H1 (cell line): ENCODE measurements at regions not wholly inside any gene's neighbourhood (a gene's known extent, or its start where the extent isn't known, plus 50 kb on each side); places are given as distances from the start of the nearest gene placed in this dataset.

Experiments
- EZH2 ChIP-seq: fragments of 200-600 bp; sonication (generic); IDR thresholded peaks from 2 replicates; pipeline ENCODE4 v1.7.1; 2012; ENCODE audit warnings: low read depth, mild to moderate bottlenecking, moderate library complexity, low read length, inconsistent platforms; ENCODE audit not compliant: severe bottlenecking
- KDM1A ChIP-seq: fragments of 200-600, 300-600 bp; sonication (generic); IDR thresholded peaks from 2 replicates; pipeline ENCODE4 v1.7.1; 2016; ENCODE audit warnings: mild to moderate bottlenecking, low read length, borderline replicate concordance
- POLR2A ChIP-seq, 2 experiments: IDR thresholded peaks; 1 replicate in 1 of 2; 2 replicates in 1 of 2; pipeline ENCODE4 v1.6.1; 2011; ENCODE audit warnings: low read depth in 2 of 2, low read length in 2 of 2, mild to moderate bottlenecking in 2 of 2; ENCODE audit errors: control extremely low read depth in 1 of 2
- POU5F1 ChIP-seq: IDR thresholded peaks from 2 replicates; pipeline ENCODE4 v1.6.1; 2011; ENCODE audit warnings: low read depth, mild to moderate bottlenecking, low read length, moderate library complexity
- RFX5 ChIP-seq: IDR thresholded peaks from 2 replicates; pipeline ENCODE4 v1.6.1; 2011; ENCODE audit warnings: low read depth, low read length, improper control_type of control experiment, borderline replicate concordance
- RNF2 ChIP-seq: fragments of 200-900, 300-1000 bp; sonication (generic); IDR thresholded peaks from 2 replicates; pipeline ENCODE4 v1.7.1; 2016; ENCODE audit warnings: borderline replicate concordance, low read depth, mild to moderate bottlenecking, antibody characterized with exemption, low read length; ENCODE audit not compliant: poor library complexity, severe bottlenecking; ENCODE audit errors: missing control alignments
- SP4 ChIP-seq: IDR thresholded peaks from 2 replicates; pipeline ENCODE4 v1.6.1; 2012; ENCODE audit warnings: low read length, inconsistent platforms

DNA sequence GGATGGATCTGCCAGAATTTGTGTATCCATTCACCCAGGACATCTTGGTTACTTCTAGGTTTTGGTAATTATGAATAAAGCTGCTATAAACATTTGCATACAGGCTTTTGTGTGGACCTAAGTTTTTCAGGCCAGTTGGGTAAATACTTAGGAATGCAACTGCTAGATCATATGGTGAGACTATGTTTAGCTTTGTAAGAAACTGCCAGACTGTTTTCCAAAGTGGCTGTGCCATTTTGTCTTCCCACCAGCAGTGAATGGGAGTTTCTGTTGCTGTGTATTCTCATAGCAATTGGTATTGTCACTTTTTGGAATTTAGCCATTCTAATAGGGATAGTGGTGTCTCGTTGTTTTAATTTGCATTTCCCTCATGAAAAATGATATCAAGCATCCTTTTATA, 133.0 kb downstream of the KIF26A start (continued):
- TF ChIP-seq EZH2 (no peak), RFX5 (no peak), POLR2A (IDR thresholded peaks at IDR 0.05; ENCODE audit: control extremely low read depth in 1 of 2, low read depth in 2 of 2, low read length in 2 of 2) (no peak), KDM1A (no peak), SP4 (no peak), POU5F1 (no peak), RNF2 (no peak)
